GM19043 (cell line): ENCODE measurements at regions not wholly inside any gene's neighbourhood (a gene's known extent, or its start where the extent isn't known, plus 50 kb on each side); places are given as distances from the start of the nearest gene placed in this dataset.

ENCODE experiments used
- ATAC-seq: cut with Tn5 transposase; IDR thresholded peaks from one replicate; pipeline ENCODE4 v1.9.1; 2021; ENCODE audit warnings: low read depth; ENCODE audit not compliant: unreplicated experiment

- no peak for ATAC-seq
Observed at GRCh38 chr11:128116447-128116846, 470.9 kb downstream of the ETS1 start.

GRCh38 chr11:128105950-128106349, 481.4 kb downstream of the ETS1 start:
- no peak for ATAC-seq

GRCh38 chr11:128105511-128105910, 481.8 kb downstream of the ETS1 start:
- ATAC-seq, result no peak

- no peak for ATAC-seq
Observed at GRCh38 chr11:128103278-128103873, 484.0 kb downstream of the ETS1 start.

- ATAC-seq, result no peak
Observed at GRCh38 chr11:128098781-128099180, 488.6 kb downstream of the ETS1 start.

GRCh38 chr11:128095466-128095981, 491.8 kb downstream of the ETS1 start:
- no peak for ATAC-seq

- ATAC-seq, result no peak
Observed at GRCh38 chr11:128093689-128094088, 493.7 kb downstream of the ETS1 start.

GRCh38 chr11:128089962-128090361, 497.4 kb downstream of the ETS1 start:
- no peak for ATAC-seq

- ATAC-seq, result no peak
Observed at GRCh38 chr11:128086794-128087193, 500.6 kb downstream of the ETS1 start.

GRCh38 chr11:128085276-128085675, 502.1 kb downstream of the ETS1 start:
- no peak for ATAC-seq

DNA sequence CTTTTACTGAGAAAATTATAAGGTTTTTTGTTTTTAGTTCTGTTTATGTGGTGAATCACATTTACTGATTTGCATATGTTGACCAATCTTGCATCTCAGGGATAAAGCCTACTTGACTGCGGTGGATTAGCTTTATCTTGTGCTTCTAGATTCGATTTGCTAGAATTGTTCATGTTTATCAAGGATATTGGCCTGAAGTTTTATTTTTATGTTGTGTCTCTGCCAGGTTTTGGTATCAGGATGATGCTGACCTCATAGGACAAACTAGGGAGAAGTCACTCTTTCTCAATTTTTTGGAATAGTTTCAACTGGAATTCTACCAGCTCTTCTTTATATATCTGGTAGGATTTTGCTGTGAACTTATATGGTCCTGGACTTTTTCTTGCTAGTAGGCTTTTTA, 504.8 kb downstream of the ETS1 start:
- no peak for ATAC-seq

DNA sequence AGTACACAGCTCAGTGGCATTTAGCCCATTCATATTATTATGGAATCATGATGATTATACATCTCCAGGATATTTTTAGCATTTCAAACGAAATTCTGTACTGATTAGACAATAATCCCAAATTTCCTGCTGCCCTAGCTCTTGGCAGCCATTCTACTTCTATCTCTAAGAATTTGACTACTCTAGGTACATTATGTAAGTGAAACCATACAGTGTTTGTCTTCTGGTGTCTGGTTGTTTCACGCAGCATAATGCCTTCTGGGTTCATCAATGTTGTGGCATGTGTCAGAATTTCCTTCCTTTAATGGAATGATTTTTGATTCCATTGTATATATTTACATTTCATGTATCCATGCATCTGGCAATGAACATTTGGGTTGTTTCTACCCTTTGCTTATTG, 517.7 kb downstream of the ETS1 start:
- ATAC-seq, result no peak

- no peak for ATAC-seq
Observed at GRCh38 chr11:128067780-128068179, 519.6 kb downstream of the ETS1 start.

DNA sequence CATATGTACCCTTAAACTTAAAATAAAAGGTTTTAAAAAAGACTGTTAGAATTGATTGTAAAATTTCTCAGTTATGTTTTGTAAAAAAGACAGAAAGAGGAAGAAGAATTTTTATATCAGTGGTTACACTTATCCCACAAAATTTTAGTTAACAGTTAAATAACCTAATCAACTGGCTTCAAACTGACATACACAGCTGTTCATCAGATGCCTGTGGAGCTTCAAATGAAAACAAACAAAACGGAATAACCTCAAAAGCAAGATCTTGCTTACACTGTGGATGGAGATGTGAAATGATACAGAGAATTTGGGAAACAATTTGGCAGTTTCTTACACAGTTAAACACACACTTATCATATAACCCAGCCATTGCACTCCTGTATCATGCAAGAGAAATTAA, 521.0 kb downstream of the ETS1 start:
- ATAC-seq, result no peak

- ATAC-seq, result no peak
Observed at GRCh38 chr11:128061281-128061871, 526.0 kb downstream of the ETS1 start.

DNA sequence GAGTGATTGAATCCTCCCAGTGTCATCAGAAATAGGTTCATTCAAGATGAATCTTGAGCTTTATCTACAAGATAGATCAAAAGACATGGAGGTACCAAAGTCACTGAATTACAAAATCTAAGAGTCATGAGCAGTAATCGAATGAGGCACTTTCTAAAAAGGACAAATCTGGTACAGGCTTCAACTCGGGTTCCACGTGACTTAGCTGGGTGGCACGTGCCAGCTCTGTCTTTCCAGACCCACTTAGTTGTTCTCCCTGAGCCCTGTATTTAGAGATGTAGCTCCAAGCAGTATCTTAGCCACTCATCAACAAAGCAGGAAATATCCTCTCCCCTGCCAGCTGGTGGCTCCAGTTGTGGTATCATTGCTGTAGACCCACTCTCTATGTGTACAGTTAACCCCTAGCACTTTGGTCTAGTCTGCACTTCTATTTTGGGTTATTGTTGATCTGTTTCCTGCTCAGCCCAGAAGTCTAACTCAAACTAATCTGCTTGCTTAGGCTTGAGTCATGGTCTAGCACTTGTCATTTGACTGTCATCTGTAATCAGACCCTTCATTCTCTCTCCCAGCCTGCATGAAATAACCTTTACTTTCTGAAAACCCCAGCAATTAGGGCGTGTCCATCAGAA, 528.7 kb downstream of the ETS1 start:
- no peak for ATAC-seq

DNA sequence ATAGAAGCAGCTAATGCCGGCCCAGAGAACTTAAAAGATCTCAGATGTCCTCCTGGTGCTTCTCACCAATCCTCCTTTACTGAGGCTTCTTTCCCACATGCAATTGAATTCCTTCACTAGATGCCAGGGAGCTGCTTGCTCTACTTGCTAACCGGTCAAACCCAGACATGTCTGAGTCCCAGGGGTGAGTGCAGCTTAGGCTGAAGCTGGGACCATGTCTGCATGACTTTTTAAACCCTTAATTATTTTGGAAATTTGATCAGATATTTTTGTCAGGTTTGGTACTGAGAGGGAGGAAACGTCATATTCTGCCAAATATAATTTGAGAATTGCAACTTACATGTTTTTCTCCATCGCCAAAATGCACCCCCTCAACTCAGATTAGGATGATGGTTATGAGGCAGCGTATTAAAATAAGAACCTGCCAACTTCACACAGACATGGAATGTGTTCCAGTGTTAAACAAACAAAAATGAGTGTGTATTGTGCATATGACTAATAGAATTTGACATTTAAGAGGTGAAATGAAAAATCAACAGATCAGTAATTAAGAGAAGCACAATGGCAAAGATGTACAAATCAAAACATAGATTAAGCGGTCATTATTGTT, 529.5 kb downstream of the ETS1 start:
- ATAC-seq, result no peak

DNA sequence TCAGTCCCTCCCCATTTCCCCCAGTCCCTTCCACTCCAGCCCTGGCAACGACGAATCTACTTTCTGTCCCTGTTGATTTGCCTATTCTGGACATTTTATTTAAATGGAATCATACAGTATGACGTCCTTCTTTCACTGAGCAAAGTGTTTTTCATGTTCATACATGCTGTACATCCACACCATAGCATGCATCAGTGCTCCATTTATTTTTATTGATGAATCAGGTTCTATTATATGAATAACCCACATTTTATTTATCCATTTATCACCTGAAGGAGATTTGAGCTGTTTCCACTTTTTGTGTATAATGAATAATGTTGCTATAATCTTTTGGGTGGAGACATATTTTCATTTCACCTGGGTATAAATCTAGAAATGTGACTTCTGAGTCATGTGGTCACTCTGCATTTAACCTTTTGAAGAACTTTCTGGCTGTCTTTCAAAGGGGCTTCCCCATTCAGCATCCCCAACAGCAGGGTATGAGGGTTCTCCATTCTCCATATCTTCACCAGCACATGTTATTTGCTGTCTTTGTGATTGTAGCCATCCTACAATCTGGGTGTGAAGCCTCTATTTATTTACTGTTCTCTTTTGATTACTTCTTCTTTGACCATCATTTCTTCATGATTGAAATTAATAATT, 531.7 kb downstream of the ETS1 start:
- ATAC-seq, result no peak

GRCh38 chr11:128053981-128054931, 533.1 kb downstream of the ETS1 start:
- peak; percentile 69 for ATAC-seq
